Posterior cingulate gyrus (tissue), 11 donors: ENCODE measurements at regions not wholly inside any gene's neighbourhood (a gene's known extent, or its start where the extent isn't known, plus 50 kb on each side); places are given as distances from the start of the nearest gene placed in this dataset.
"Not testable (repeated sequence)": the region's sequence is repeated elsewhere in the genome, so short reads cannot be mapped to it uniquely, and the experiment has no call there.

Experiments used
- DNase-seq, 10 donors: peaks; one replicate each; pipeline versions ENCODE4 v3.0.0 to v3.0.0-alpha.2; 2020 to 2021; ENCODE audit warnings: mixed read lengths in 3 of 10
- intact Hi-C: fragments of 100-400 bp; cut with DNase I; formaldehyde crosslinking; loops from one replicate; pipeline ENCODE4 v1.15.1; 2023

GRCh38 chr12:68532887-68533248 lies 77.8 kb upstream of the RAP1B start:
- intact Hi-C loops = no loop called here

GRCh38 chr12:68534108-68534507 lies 76.6 kb upstream of the RAP1B start:
- intact Hi-C loops = no loop called here
- DNase-seq = no peak

More at GRCh38 chr12:68532887-68533248, 77.8 kb upstream of the RAP1B start:
- no peak for DNase-seq

- no peak for DNase-seq
- intact Hi-C loops = no loop called here
Measured at GRCh38 chr12:68536885-68537485, 73.7 kb upstream of the RAP1B start.

- intact Hi-C loops = no loop called here
- DNase-seq = no peak
Measured at GRCh38 chr12:68537571-68537970, 73.1 kb upstream of the RAP1B start.

- intact Hi-C loops = no loop called here
- no peak for DNase-seq
Measured at GRCh38 chr12:68538726-68539614, 71.7 kb upstream of the RAP1B start.

- no peak for DNase-seq
- intact Hi-C loops = no loop called here
Measured at GRCh38 chr12:68539615-68539952, 71.1 kb upstream of the RAP1B start.

GRCh38 chr12:68540768-68541167 lies 69.9 kb upstream of the RAP1B start:
- DNase-seq, intact Hi-C loops: not testable (repeated sequence)

- DNase-seq, intact Hi-C loops: not testable (repeated sequence)
Measured at GRCh38 chr12:68547318-68547717, 63.4 kb upstream of the RAP1B start.

- DNase-seq, intact Hi-C loops: not testable (repeated sequence)
Measured at GRCh38 chr12:68552605-68553195, 58.0 kb upstream of the RAP1B start.

- DNase-seq = no peak
- intact Hi-C loops = no loop called here
Measured at GRCh38 chr12:68557011-68557730, 53.5 kb upstream of the RAP1B start.

- intact Hi-C loops = no loop called here
- no peak for DNase-seq
Measured at GRCh38 chr12:68559246-68559645, 51.5 kb upstream of the RAP1B start.

GRCh38 chr12:68559984-68560850 lies 50.5 kb upstream of the RAP1B start:
- intact Hi-C loops = no loop called here
- DNase-seq = no peak

GRCh38 chr12:68560851-68561422 lies 49.8 kb upstream of the RAP1B start:
- no peak for DNase-seq
- intact Hi-C loops = no loop called here
